ENCODE measurements at regions not wholly inside any gene's neighbourhood (a gene's known extent, or its start where the extent isn't known, plus 50 kb on each side); places are given as distances from the start of the nearest gene placed in this dataset.

DNA sequence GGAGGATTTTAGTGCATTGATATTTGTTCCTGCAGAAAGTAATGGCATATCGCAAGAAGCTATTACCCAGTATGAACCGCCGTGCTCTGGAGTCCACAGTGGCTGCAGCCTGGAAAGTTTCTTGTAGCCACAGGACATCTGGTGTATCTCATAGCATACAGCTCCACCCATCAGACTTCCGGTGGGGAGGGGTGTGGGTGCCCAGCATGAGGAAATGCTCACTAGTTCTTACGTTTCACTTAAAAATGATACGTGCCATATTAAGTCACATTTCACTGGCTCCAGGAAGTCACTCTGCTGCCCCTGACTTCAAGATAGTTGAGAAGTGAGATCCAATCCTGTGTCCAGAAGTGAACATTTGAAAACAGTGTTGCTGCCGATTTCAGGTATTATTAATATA lies 990.4 kb downstream of the GBE1 start (continued):
- TF ChIP-seq ELF1 (tag; IDR thresholded peaks at IDR 0.05) (peak; percentile 52; the same call in 1 of the 2 replicates), SETDB1 (IDR thresholded peaks at IDR 0.05; ENCODE audit: low read length) (no peak), SREBF2 (CRISPR knock-in tag; IDR thresholded peaks at IDR 0.05) (no peak), GABPB1 (CRISPR knock-in tag; IDR thresholded peaks at IDR 0.05) (peak; percentile 74; the same call in 1 of the 2 replicates), TBL1XR1 (IDR thresholded peaks at IDR 0.05; ENCODE audit: low read length in 2 of 2) (0 out of 4 replicates have a peak, but pooled peaks of 1 of the 2 experiments have one; percentile 14), POLR2A (conservative IDR thresholded peaks at IDR 0.05) (peak; percentile 68), JUND (IDR thresholded peaks at IDR 0.05; ENCODE audit: borderline replicate concordance, low read depth, low read length) (no peak), JUND (tag; IDR thresholded peaks at IDR 0.05; ENCODE audit: borderline replicate concordance, low read depth, low read length) (no peak; the same call in 2 of the 3 replicates), NBN (IDR thresholded peaks at IDR 0.05; ENCODE audit: low read depth) (0 out of 2 replicates have a peak, but pooled peaks have one; percentile 35), MEIS2 (IDR thresholded peaks at IDR 0.05; ENCODE audit: partially characterized antibody) (peak; percentile 11), ATF1 (CRISPR knock-in tag; IDR thresholded peaks at IDR 0.05) (no peak), ATF1 (tag; IDR thresholded peaks at IDR 0.05) (peak; percentile 86), GABPA (tag; conservative IDR thresholded peaks at IDR 0.05; ENCODE audit: low read depth) (peak; percentile 84), NCOA1 (IDR thresholded peaks at IDR 0.05; ENCODE audit: low read depth) (peak; percentile 76; the same call in 1 of the 2 replicates), NFIX (CRISPR knock-in tag; IDR thresholded peaks at IDR 0.05; ENCODE audit: low read depth) (no peak), CREM (IDR thresholded peaks at IDR 0.05; ENCODE audit: low read depth) (peak; percentile 92)
- TF ChIP-seq, protein P1, sequence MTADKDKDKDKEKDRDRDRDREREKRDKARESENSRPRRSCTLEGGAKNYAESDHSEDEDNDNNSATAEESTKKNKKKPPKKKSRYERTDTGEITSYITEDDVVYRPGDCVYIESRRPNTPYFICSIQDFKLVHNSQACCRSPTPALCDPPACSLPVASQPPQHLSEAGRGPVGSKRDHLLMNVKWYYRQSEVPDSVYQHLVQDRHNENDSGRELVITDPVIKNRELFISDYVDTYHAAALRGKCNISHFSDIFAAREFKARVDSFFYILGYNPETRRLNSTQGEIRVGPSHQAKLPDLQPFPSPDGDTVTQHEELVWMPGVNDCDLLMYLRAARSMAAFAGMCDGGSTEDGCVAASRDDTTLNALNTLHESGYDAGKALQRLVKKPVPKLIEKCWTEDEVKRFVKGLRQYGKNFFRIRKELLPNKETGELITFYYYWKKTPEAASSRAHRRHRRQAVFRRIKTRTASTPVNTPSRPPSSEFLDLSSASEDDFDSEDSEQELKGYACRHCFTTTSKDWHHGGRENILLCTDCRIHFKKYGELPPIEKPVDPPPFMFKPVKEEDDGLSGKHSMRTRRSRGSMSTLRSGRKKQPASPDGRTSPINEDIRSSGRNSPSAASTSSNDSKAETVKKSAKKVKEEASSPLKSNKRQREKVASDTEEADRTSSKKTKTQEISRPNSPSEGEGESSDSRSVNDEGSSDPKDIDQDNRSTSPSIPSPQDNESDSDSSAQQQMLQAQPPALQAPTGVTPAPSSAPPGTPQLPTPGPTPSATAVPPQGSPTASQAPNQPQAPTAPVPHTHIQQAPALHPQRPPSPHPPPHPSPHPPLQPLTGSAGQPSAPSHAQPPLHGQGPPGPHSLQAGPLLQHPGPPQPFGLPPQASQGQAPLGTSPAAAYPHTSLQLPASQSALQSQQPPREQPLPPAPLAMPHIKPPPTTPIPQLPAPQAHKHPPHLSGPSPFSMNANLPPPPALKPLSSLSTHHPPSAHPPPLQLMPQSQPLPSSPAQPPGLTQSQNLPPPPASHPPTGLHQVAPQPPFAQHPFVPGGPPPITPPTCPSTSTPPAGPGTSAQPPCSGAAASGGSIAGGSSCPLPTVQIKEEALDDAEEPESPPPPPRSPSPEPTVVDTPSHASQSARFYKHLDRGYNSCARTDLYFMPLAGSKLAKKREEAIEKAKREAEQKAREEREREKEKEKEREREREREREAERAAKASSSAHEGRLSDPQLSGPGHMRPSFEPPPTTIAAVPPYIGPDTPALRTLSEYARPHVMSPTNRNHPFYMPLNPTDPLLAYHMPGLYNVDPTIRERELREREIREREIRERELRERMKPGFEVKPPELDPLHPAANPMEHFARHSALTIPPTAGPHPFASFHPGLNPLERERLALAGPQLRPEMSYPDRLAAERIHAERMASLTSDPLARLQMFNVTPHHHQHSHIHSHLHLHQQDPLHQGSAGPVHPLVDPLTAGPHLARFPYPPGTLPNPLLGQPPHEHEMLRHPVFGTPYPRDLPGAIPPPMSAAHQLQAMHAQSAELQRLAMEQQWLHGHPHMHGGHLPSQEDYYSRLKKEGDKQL (CRISPR knock-in tag; IDR thresholded peaks at IDR 0.05; ENCODE audit: borderline replicate concordance) = no peak
- TF ChIP-seq, protein P2, sequence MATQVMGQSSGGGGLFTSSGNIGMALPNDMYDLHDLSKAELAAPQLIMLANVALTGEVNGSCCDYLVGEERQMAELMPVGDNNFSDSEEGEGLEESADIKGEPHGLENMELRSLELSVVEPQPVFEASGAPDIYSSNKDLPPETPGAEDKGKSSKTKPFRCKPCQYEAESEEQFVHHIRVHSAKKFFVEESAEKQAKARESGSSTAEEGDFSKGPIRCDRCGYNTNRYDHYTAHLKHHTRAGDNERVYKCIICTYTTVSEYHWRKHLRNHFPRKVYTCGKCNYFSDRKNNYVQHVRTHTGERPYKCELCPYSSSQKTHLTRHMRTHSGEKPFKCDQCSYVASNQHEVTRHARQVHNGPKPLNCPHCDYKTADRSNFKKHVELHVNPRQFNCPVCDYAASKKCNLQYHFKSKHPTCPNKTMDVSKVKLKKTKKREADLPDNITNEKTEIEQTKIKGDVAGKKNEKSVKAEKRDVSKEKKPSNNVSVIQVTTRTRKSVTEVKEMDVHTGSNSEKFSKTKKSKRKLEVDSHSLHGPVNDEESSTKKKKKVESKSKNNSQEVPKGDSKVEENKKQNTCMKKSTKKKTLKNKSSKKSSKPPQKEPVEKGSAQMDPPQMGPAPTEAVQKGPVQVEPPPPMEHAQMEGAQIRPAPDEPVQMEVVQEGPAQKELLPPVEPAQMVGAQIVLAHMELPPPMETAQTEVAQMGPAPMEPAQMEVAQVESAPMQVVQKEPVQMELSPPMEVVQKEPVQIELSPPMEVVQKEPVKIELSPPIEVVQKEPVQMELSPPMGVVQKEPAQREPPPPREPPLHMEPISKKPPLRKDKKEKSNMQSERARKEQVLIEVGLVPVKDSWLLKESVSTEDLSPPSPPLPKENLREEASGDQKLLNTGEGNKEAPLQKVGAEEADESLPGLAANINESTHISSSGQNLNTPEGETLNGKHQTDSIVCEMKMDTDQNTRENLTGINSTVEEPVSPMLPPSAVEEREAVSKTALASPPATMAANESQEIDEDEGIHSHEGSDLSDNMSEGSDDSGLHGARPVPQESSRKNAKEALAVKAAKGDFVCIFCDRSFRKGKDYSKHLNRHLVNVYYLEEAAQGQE (IDR thresholded peaks at IDR 0.05; ENCODE audit: borderline replicate concordance) = peak; percentile 56
- TF ChIP-seq, protein P2 (CRISPR knock-in tag; IDR thresholded peaks at IDR 0.05; ENCODE audit: low read depth) = no peak

Measured in K562 (cell line).